ENCODE measurements at regions not wholly inside any gene's neighbourhood (a gene's known extent, or its start where the extent isn't known, plus 50 kb on each side); places are given as distances from the start of the nearest gene placed in this dataset.
"Not testable (repeated sequence)": the region's sequence is repeated elsewhere in the genome, so short reads cannot be mapped to it uniquely, and the experiment has no call there.

GRCh38 chr19:33866696-33867095, 70.0 kb downstream of the KCTD15 start:
- Histone ChIP-seq H3K27ac (no peak overlapping the region), H3K4me1 (peaks cover 0 to 17% (median 2%) of the 10 kb centered on the region in 4 donors), H3K9me3 (no peaks in the 10 kb centered on the region), H3K36me3 (no peaks in the 10 kb centered on the region), H3K27me3 (no peaks in the 10 kb centered on the region), H3K4me3 (no peak overlapping the region)
- DNase-seq (ENCODE audit: low spot score in 2 of 2) = no peak
- TF ChIP-seq EP300 (IDR thresholded peaks at IDR 0.05) = no peak
- TF ChIP-seq, protein P1, sequence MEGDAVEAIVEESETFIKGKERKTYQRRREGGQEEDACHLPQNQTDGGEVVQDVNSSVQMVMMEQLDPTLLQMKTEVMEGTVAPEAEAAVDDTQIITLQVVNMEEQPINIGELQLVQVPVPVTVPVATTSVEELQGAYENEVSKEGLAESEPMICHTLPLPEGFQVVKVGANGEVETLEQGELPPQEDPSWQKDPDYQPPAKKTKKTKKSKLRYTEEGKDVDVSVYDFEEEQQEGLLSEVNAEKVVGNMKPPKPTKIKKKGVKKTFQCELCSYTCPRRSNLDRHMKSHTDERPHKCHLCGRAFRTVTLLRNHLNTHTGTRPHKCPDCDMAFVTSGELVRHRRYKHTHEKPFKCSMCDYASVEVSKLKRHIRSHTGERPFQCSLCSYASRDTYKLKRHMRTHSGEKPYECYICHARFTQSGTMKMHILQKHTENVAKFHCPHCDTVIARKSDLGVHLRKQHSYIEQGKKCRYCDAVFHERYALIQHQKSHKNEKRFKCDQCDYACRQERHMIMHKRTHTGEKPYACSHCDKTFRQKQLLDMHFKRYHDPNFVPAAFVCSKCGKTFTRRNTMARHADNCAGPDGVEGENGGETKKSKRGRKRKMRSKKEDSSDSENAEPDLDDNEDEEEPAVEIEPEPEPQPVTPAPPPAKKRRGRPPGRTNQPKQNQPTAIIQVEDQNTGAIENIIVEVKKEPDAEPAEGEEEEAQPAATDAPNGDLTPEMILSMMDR (IDR thresholded peaks at IDR 0.05) = no peak
- no peak for TF ChIP-seq POLR2A (IDR thresholded peaks at IDR 0.05)
- WGBS, 2 donors = 75 to 76% methylated on average over 5 of the region's 5 CpGs

GRCh38 chr19:33868076-33868735, 71.5 kb downstream of the KCTD15 start:
- WGBS, 2 donors = 27 to 36% methylated on average over 17 of the region's 17 CpGs
- no peak for DNase-seq (ENCODE audit: low spot score in 2 of 2)

GRCh38 chr19:33868788-33869412, 72.2 kb downstream of the KCTD15 start:
- TF ChIP-seq EP300 (IDR thresholded peaks at IDR 0.05) (no peak), POLR2A (IDR thresholded peaks at IDR 0.05) (no peak)
- TF ChIP-seq, protein P1 (IDR thresholded peaks at IDR 0.05) = no peak
- Histone ChIP-seq H3K27ac (peak overlapping the region in 1 of 4 donors; percentile 54), H3K4me1 (peaks cover 0 to 17% (median 2%) of the 10 kb centered on the region in 4 donors), H3K4me3 (peak overlapping the region in 3 of 4 donors; percentile 2 to 24 (median 23)), H3K36me3 (no peaks in the 10 kb centered on the region), H3K27me3 (no peaks in the 10 kb centered on the region), H3K9me3 (no peaks in the 10 kb centered on the region)
- 16% methylated on average over 21 of the region's 21 CpGs for WGBS, 2 donors
- DNase-seq (ENCODE audit: low spot score in 2 of 2) = no peak

More at GRCh38 chr19:33868076-33868735, 71.5 kb downstream of the KCTD15 start:
- Histone ChIP-seq H3K27ac (peak overlapping the region in 2 of 4 donors; percentile 40 to 54), H3K9me3 (no peaks in the 10 kb centered on the region), H3K36me3 (no peaks in the 10 kb centered on the region), H3K4me3 (peak overlapping the region in 3 of 4 donors; percentile 2 to 24 (median 23)), H3K4me1 (peaks cover 0 to 17% (median 2%) of the 10 kb centered on the region in 4 donors), H3K27me3 (no peaks in the 10 kb centered on the region)
- TF ChIP-seq EP300 (IDR thresholded peaks at IDR 0.05) = no peak
- TF ChIP-seq, protein P1 (IDR thresholded peaks at IDR 0.05) = no peak
- no peak for TF ChIP-seq POLR2A (IDR thresholded peaks at IDR 0.05)

GRCh38 chr19:33870298-33870932, 73.7 kb downstream of the KCTD15 start:
- H3K36me3 ChIP-seq; DNase-seq (ENCODE audit: low spot score in 2 of 2); H3K9me3 ChIP-seq; H3K4me3 ChIP-seq; H3K27ac ChIP-seq; H3K27me3 ChIP-seq: not testable (repeated sequence)
- WGBS, 2 donors = 69 to 89% methylated on average over 1 of the region's 1 CpG
- H3K4me1 ChIP-seq = peaks cover 0 to 17% (median 2%) of the 10 kb centered on the region in 4 donors

DNA sequence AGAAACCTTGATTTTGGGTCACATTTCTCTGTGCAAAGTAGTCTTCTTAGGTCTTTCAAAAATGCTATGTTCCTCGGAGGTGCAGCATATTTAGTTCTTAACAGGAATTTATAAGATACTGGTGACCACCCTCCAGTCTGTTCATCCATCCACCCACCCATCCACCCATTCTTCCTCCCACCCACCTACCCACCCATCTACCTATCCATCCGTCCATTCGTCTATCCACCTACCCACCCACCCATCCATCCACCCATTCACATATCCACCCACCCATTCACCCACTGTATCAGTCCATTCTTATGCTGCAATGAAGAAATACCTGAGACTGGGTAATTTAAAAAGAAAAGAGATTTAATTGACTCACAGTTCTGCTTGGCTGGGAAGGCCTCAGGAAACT, 74.9 kb downstream of the KCTD15 start:
- 92 to 97% methylated on average over 3 of the region's 3 CpGs for WGBS, 2 donors
- Histone ChIP-seq H3K4me3 (no peak overlapping the region), H3K9me3 (no peaks in the 10 kb centered on the region), H3K36me3 (no peaks in the 10 kb centered on the region), H3K27ac (no peak overlapping the region), H3K27me3 (no peaks in the 10 kb centered on the region), H3K4me1 (peaks cover 0 to 17% (median 2%) of the 10 kb centered on the region in 4 donors)
- DNase-seq (ENCODE audit: low spot score in 2 of 2) = no peak
- TF ChIP-seq EP300 (IDR thresholded peaks at IDR 0.05) (no peak), POLR2A (IDR thresholded peaks at IDR 0.05) (no peak)
- TF ChIP-seq, protein P1 (IDR thresholded peaks at IDR 0.05) = no peak
